ENCODE measurements at regions not wholly inside any gene's neighbourhood (a gene's known extent, or its start where the extent isn't known, plus 50 kb on each side); places are given as distances from the start of the nearest gene placed in this dataset.

GRCh38 chr18:72181241-72181764, 362.8 kb downstream of the CBLN2 start:
- no peak overlapping the region for H3K4me3 Mint-ChIP-seq
- H3K27ac Mint-ChIP-seq = no peak overlapping the region
- H3K9me3 Mint-ChIP-seq = no peaks in the 10 kb centered on the region
- no peaks in the 10 kb centered on the region for H3K36me3 Mint-ChIP-seq (ENCODE audit: low read depth)
- peaks cover 4% of the 10 kb centered on the region for H3K27me3 Mint-ChIP-seq (ENCODE audit: low read depth)
- TF ChIP-seq, protein P1, sequence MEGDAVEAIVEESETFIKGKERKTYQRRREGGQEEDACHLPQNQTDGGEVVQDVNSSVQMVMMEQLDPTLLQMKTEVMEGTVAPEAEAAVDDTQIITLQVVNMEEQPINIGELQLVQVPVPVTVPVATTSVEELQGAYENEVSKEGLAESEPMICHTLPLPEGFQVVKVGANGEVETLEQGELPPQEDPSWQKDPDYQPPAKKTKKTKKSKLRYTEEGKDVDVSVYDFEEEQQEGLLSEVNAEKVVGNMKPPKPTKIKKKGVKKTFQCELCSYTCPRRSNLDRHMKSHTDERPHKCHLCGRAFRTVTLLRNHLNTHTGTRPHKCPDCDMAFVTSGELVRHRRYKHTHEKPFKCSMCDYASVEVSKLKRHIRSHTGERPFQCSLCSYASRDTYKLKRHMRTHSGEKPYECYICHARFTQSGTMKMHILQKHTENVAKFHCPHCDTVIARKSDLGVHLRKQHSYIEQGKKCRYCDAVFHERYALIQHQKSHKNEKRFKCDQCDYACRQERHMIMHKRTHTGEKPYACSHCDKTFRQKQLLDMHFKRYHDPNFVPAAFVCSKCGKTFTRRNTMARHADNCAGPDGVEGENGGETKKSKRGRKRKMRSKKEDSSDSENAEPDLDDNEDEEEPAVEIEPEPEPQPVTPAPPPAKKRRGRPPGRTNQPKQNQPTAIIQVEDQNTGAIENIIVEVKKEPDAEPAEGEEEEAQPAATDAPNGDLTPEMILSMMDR (IDR thresholded peaks at IDR 0.05; ENCODE audit: unreplicated experiment in 3 of 3) = no peak
- no peaks in the 10 kb centered on the region for H3K4me1 Mint-ChIP-seq

GRCh38 chr18:72180689-72181088, 363.5 kb downstream of the CBLN2 start:
- Mint-ChIP-seq H3K4me1 (no peaks in the 10 kb centered on the region), H3K27me3 (ENCODE audit: low read depth) (peaks cover 4% of the 10 kb centered on the region), H3K4me3 (no peak overlapping the region), H3K27ac (no peak overlapping the region), H3K9me3 (no peaks in the 10 kb centered on the region), H3K36me3 (ENCODE audit: low read depth) (no peaks in the 10 kb centered on the region)
- TF ChIP-seq, protein P1 (IDR thresholded peaks at IDR 0.05; ENCODE audit: unreplicated experiment in 3 of 3) = no peak

- TF ChIP-seq, protein P1 (IDR thresholded peaks at IDR 0.05; ENCODE audit: unreplicated experiment in 3 of 3) = no peak
- H3K4me1 Mint-ChIP-seq = no peaks in the 10 kb centered on the region
- H3K36me3 Mint-ChIP-seq (ENCODE audit: low read depth) = no peaks in the 10 kb centered on the region
- H3K27ac Mint-ChIP-seq = no peak overlapping the region
- H3K9me3 Mint-ChIP-seq = no peaks in the 10 kb centered on the region
- H3K4me3 Mint-ChIP-seq = no peak overlapping the region
- H3K27me3 Mint-ChIP-seq (ENCODE audit: low read depth) = no peaks in the 10 kb centered on the region
Measured at GRCh38 chr18:72174972-72175649, 369.0 kb downstream of the CBLN2 start.

DNA sequence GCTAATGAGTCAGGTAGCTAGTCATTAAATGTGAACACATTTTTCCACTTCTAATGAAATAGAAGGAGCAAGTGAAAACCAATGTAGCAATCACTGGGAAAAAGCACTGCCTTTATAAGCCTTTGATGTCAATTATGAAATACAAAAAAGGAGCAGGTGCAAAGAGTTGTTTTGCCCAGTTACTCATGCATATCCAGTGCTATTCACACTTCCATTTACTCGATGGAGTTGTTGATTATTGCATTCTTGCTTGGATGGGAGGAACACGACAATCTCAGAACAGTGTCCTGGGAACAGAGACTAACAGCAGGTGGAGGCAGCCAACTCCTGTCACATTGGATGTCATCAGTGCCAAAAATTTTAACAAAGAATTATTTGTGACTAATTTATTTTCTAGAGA, 372.5 kb downstream of the CBLN2 start:
- TF ChIP-seq, protein P1 (IDR thresholded peaks at IDR 0.05; ENCODE audit: unreplicated experiment in 3 of 3) = no peak
- no peak overlapping the region for H3K4me3 Mint-ChIP-seq
- H3K27ac Mint-ChIP-seq = no peak overlapping the region
- no peaks in the 10 kb centered on the region for H3K36me3 Mint-ChIP-seq (ENCODE audit: low read depth)
- H3K27me3 Mint-ChIP-seq (ENCODE audit: low read depth) = no peaks in the 10 kb centered on the region
- H3K9me3 Mint-ChIP-seq = no peaks in the 10 kb centered on the region
- H3K4me1 Mint-ChIP-seq = no peaks in the 10 kb centered on the region

DNA sequence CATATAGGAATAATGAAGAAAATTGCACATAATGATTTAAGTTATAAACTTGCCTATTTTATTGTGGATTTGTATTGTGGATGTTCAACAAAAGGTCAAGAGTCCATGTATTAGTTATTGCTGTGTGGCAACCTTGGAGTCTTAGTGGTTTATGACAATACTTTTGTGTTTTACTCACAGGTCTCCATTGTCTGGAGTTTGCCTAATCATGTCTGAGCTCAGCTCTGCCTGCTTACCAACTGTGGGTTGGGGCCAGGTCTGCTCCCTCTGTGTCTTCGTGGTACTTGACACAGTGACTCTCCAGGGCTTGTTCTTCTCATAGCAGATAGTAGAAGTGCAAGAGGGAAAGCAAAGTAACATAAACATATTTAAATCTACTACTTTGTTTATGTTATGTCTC, 382.5 kb downstream of the CBLN2 start:
- Mint-ChIP-seq H3K27ac (no peak overlapping the region), H3K9me3 (no peaks in the 10 kb centered on the region), H3K4me1 (no peaks in the 10 kb centered on the region)

More for the DNA sequence above, 382.5 kb downstream of the CBLN2 start:
- TF ChIP-seq, protein P1 (IDR thresholded peaks at IDR 0.05; ENCODE audit: unreplicated experiment in 3 of 3) = no peak
- no peak overlapping the region for H3K4me3 Mint-ChIP-seq
- no peaks in the 10 kb centered on the region for H3K36me3 Mint-ChIP-seq (ENCODE audit: low read depth)
- no peaks in the 10 kb centered on the region for H3K27me3 Mint-ChIP-seq (ENCODE audit: low read depth)
